ENCODE measurements at regions not wholly inside any gene's neighbourhood (a gene's known extent, or its start where the extent isn't known, plus 50 kb on each side); places are given as distances from the start of the nearest gene placed in this dataset.

GRCh38 chr13:80171096-80171495, 169.8 kb downstream of the SPRY2 start:
- Histone ChIP-seq H3K27ac (ENCODE audit: low read depth, low read length, poor library complexity, severe bottlenecking) (no peak overlapping the region), H3K27me3 (replicated peaks; ENCODE audit: insufficient read depth, low read depth, low read length, poor library complexity) (no peaks in the 10 kb centered on the region), H3K4me1 (ENCODE audit: insufficient read depth, low read length, poor library complexity, severe bottlenecking) (peaks cover 9% of the 10 kb centered on the region), H3K36me3 (ENCODE audit: insufficient read depth, low read length, poor library complexity, severe bottlenecking) (no peaks in the 10 kb centered on the region), H3K9me3 (ENCODE audit: low read depth, low read length, poor library complexity, severe bottlenecking) (no peaks in the 10 kb centered on the region), H3K4me3 (ENCODE audit: low read depth, low read length, poor library complexity, severe bottlenecking) (no peak overlapping the region)
- intact Hi-C loops (cut with micrococcal nuclease; ENCODE audit: unreplicated experiment) = no loop called here
- ChIA-PET POLR2A (ENCODE audit: low non-redundant PET) (no interaction called here), CTCF (no interaction called here)
- no TSS peak for BruUV-seq (replicated peaks)
- no peak for TF ChIP-seq EZH2 (IDR thresholded peaks at IDR 0.05; ENCODE audit: borderline replicate concordance, low read depth, low read length, poor library complexity, severe bottlenecking)
- DNase-seq (ENCODE audit: low spot score) = no peak

- no peak for TF ChIP-seq EZH2 (IDR thresholded peaks at IDR 0.05; ENCODE audit: borderline replicate concordance, low read depth, low read length, poor library complexity, severe bottlenecking)
- BruUV-seq (replicated peaks) = no TSS peak
- intact Hi-C loops (cut with micrococcal nuclease; ENCODE audit: unreplicated experiment) = loop anchor here (10.0 kb wide), 1 partner anchor 167 kb away; no protein-coding TSS in a partner anchor
- Histone ChIP-seq H3K9me3 (ENCODE audit: low read depth, low read length, poor library complexity, severe bottlenecking) (no peaks in the 10 kb centered on the region), H3K27me3 (replicated peaks; ENCODE audit: insufficient read depth, low read depth, low read length, poor library complexity) (no peaks in the 10 kb centered on the region), H3K36me3 (ENCODE audit: insufficient read depth, low read length, poor library complexity, severe bottlenecking) (no peaks in the 10 kb centered on the region), H3K4me3 (ENCODE audit: low read depth, low read length, poor library complexity, severe bottlenecking) (no peak overlapping the region), H3K27ac (ENCODE audit: low read depth, low read length, poor library complexity, severe bottlenecking) (no peak overlapping the region), H3K4me1 (ENCODE audit: insufficient read depth, low read length, poor library complexity, severe bottlenecking) (peaks cover 9% of the 10 kb centered on the region)
- CTCF ChIA-PET = no interaction called here
- DNase-seq (ENCODE audit: low spot score) = peak; percentile 49
- POLR2A ChIA-PET (ENCODE audit: low non-redundant PET) = no interaction called here
Measured at GRCh38 chr13:80168089-80168850, 172.7 kb downstream of the SPRY2 start.

- CTCF ChIA-PET = no interaction called here
- H3K27ac ChIP-seq (ENCODE audit: low read depth, low read length, poor library complexity, severe bottlenecking) = no peak overlapping the region
Measured at GRCh38 chr13:80166352-80166751, 174.6 kb downstream of the SPRY2 start.

GRCh38 chr13:80164462-80164861, 176.5 kb downstream of the SPRY2 start:
- Histone ChIP-seq H3K9me3 (ENCODE audit: low read depth, low read length, poor library complexity, severe bottlenecking) (no peaks in the 10 kb centered on the region), H3K4me1 (ENCODE audit: insufficient read depth, low read length, poor library complexity, severe bottlenecking) (peaks cover 9% of the 10 kb centered on the region), H3K27me3 (replicated peaks; ENCODE audit: insufficient read depth, low read depth, low read length, poor library complexity) (no peaks in the 10 kb centered on the region), H3K36me3 (ENCODE audit: insufficient read depth, low read length, poor library complexity, severe bottlenecking) (no peaks in the 10 kb centered on the region), H3K4me3 (ENCODE audit: low read depth, low read length, poor library complexity, severe bottlenecking) (no peak overlapping the region), H3K27ac (ENCODE audit: low read depth, low read length, poor library complexity, severe bottlenecking) (no peak overlapping the region)
- BruUV-seq (replicated peaks) = no TSS peak
- no peak for DNase-seq (ENCODE audit: low spot score)
- ChIA-PET CTCF (no interaction called here), POLR2A (ENCODE audit: low non-redundant PET) (no interaction called here)
- TF ChIP-seq, protein P1, sequence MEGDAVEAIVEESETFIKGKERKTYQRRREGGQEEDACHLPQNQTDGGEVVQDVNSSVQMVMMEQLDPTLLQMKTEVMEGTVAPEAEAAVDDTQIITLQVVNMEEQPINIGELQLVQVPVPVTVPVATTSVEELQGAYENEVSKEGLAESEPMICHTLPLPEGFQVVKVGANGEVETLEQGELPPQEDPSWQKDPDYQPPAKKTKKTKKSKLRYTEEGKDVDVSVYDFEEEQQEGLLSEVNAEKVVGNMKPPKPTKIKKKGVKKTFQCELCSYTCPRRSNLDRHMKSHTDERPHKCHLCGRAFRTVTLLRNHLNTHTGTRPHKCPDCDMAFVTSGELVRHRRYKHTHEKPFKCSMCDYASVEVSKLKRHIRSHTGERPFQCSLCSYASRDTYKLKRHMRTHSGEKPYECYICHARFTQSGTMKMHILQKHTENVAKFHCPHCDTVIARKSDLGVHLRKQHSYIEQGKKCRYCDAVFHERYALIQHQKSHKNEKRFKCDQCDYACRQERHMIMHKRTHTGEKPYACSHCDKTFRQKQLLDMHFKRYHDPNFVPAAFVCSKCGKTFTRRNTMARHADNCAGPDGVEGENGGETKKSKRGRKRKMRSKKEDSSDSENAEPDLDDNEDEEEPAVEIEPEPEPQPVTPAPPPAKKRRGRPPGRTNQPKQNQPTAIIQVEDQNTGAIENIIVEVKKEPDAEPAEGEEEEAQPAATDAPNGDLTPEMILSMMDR (conservative IDR thresholded peaks at IDR 0.05; ENCODE audit: low read depth, low read length) = no peak
- no peak for TF ChIP-seq EZH2 (IDR thresholded peaks at IDR 0.05; ENCODE audit: borderline replicate concordance, low read depth, low read length, poor library complexity, severe bottlenecking)
- intact Hi-C loops (cut with micrococcal nuclease; ENCODE audit: unreplicated experiment) = loop anchor here (10.0 kb wide), 1 partner anchor 170 kb away; no protein-coding TSS in a partner anchor

More at GRCh38 chr13:80166352-80166751, 174.6 kb downstream of the SPRY2 start:
- no peak overlapping the region for H3K4me3 ChIP-seq (ENCODE audit: low read depth, low read length, poor library complexity, severe bottlenecking)
- H3K9me3 ChIP-seq (ENCODE audit: low read depth, low read length, poor library complexity, severe bottlenecking) = no peaks in the 10 kb centered on the region
- DNase-seq (ENCODE audit: low spot score) = no peak
- no peaks in the 10 kb centered on the region for H3K27me3 ChIP-seq (replicated peaks; ENCODE audit: insufficient read depth, low read depth, low read length, poor library complexity)
- POLR2A ChIA-PET (ENCODE audit: low non-redundant PET) = no interaction called here
- TF ChIP-seq, protein P1 (conservative IDR thresholded peaks at IDR 0.05; ENCODE audit: low read depth, low read length) = no peak
- TF ChIP-seq EZH2 (IDR thresholded peaks at IDR 0.05; ENCODE audit: borderline replicate concordance, low read depth, low read length, poor library complexity, severe bottlenecking) = no peak
- intact Hi-C loops (cut with micrococcal nuclease; ENCODE audit: unreplicated experiment) = loop anchor here (10.0 kb wide), 1 partner anchor 168 kb away; no protein-coding TSS in a partner anchor
- no peaks in the 10 kb centered on the region for H3K36me3 ChIP-seq (ENCODE audit: insufficient read depth, low read length, poor library complexity, severe bottlenecking)
- peaks cover 9% of the 10 kb centered on the region for H3K4me1 ChIP-seq (ENCODE audit: insufficient read depth, low read length, poor library complexity, severe bottlenecking)
- no TSS peak for BruUV-seq (replicated peaks)
